DMS79 treated with DMSO at 0.1 percent for 48 hours (cell line): ENCODE measurements at regions not wholly inside any gene's neighbourhood (a gene's known extent, or its start where the extent isn't known, plus 50 kb on each side); places are given as distances from the start of the nearest gene placed in this dataset.
"Not testable (repeated sequence)": the region's sequence is repeated elsewhere in the genome, so short reads cannot be mapped to it uniquely, and the experiment has no call there.

Source experiments
- DNase-seq: peaks from one replicate; lab custom pipeline; 2025; lab: John Stamatoyannopoulos, UW

- no peak for DNase-seq
Observed at GRCh38 chr12:127582074-127582473, 684.9 kb upstream of the TMEM132C start.

- DNase-seq = no peak
Observed at GRCh38 chr12:127583041-127583440, 683.9 kb upstream of the TMEM132C start.

GRCh38 chr12:127588249-127588648, 678.7 kb upstream of the TMEM132C start:
- DNase-seq = no peak

GRCh38 chr12:127589541-127589940, 677.4 kb upstream of the TMEM132C start:
- DNase-seq = no peak

GRCh38 chr12:127590868-127591267, 676.1 kb upstream of the TMEM132C start:
- DNase-seq = no peak

- no peak for DNase-seq
Observed at GRCh38 chr12:127592245-127592644, 674.7 kb upstream of the TMEM132C start.

- DNase-seq = no peak
Observed at GRCh38 chr12:127594351-127594970, 672.5 kb upstream of the TMEM132C start.

GRCh38 chr12:127595506-127595905, 671.5 kb upstream of the TMEM132C start:
- DNase-seq = no peak

- no peak for DNase-seq
Observed at GRCh38 chr12:127596891-127597290, 670.1 kb upstream of the TMEM132C start.

- no peak for DNase-seq
Observed at GRCh38 chr12:127599436-127599835, 667.5 kb upstream of the TMEM132C start.

- no peak for DNase-seq
Observed at GRCh38 chr12:127600211-127600610, 666.8 kb upstream of the TMEM132C start.

- peak; percentile 68 for DNase-seq
Observed at GRCh38 chr12:127606476-127607015, 660.4 kb upstream of the TMEM132C start.

- no peak for DNase-seq
Observed at GRCh38 chr12:127607146-127607725, 659.7 kb upstream of the TMEM132C start.

- not testable (repeated sequence) for DNase-seq
Observed at GRCh38 chr12:127608359-127608758, 658.6 kb upstream of the TMEM132C start.

GRCh38 chr12:127613056-127613455, 653.9 kb upstream of the TMEM132C start:
- DNase-seq = no peak

GRCh38 chr12:127619869-127620734, 646.9 kb upstream of the TMEM132C start:
- peak; percentile 74 for DNase-seq

GRCh38 chr12:127620735-127621355, 646.1 kb upstream of the TMEM132C start:
- peak; percentile 74 for DNase-seq

GRCh38 chr12:127621366-127621765, 645.6 kb upstream of the TMEM132C start:
- DNase-seq = no peak

GRCh38 chr12:127623362-127623761, 643.6 kb upstream of the TMEM132C start:
- DNase-seq = no peak

- no peak for DNase-seq
Observed at GRCh38 chr12:127625176-127625771, 641.7 kb upstream of the TMEM132C start.

- no peak for DNase-seq
Observed at GRCh38 chr12:127628645-127629044, 638.3 kb upstream of the TMEM132C start.
